ENCODE measurements at regions not wholly inside any gene's neighbourhood (a gene's known extent, or its start where the extent isn't known, plus 50 kb on each side); places are given as distances from the start of the nearest gene placed in this dataset.
"Not testable (repeated sequence)": the region's sequence is repeated elsewhere in the genome, so short reads cannot be mapped to it uniquely, and the experiment has no call there.

DNA sequence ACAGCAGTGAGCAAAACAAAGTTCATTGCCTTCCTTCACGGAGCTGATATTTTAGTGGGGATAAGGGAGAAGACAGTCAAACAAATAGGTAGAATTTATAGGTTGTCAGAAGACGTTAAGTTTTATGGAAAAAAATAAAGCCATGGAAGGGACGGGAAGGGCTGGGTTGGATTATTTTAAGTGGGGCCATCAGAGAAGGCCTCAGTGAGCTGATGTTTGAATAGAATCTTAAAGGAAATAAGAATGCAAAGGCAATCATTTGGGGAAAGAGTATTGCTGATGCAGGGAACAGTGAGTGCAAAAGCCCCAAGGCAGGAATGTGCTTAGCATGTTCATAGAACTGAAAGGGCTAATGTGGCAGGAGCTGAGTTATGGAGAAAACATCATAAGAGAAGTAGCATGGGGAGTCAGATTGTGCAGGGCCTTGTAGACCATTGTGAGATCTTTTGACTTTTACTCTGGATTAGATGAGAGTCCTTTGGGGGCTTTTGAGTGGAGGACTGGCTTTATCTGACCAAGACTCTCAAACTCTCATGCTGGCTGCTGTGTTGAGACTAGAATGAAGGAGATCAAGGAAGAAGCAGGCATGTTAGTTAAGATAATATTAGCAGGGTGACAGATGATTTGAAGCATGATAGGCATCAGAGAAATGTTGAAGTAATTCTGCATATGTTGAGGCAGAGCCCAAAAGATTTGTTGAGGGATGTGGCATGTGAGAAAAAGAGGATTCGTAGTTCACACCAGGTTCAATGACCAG, 104.5 kb upstream of the TPTE start:
- H3K4me3 ChIP-seq (ENCODE audit: insufficient read depth, low read depth, low read length); H4K20me1 ChIP-seq (ENCODE audit: insufficient read depth, low read length); H3K27me3 Mint-ChIP-seq (ENCODE audit: low read depth, unreplicated experiment); H3K9me3 Mint-ChIP-seq (ENCODE audit: unreplicated experiment); H3K4me1 ChIP-seq (ENCODE audit: insufficient read depth, low read length); H3K27ac ChIP-seq (ENCODE audit: low read depth, low read length); H3K36me3 Mint-ChIP-seq (ENCODE audit: low read depth, unreplicated experiment); H3K27me3 ChIP-seq (ENCODE audit: insufficient read depth, low read length); H3K4me2 ChIP-seq (ENCODE audit: low read length); H2AFZ ChIP-seq (ENCODE audit: low read depth, low read length); DNase-seq (ENCODE audit: low read depth); FAIRE-seq; H3K27ac Mint-ChIP-seq (ENCODE audit: unreplicated experiment); H3K79me2 ChIP-seq (ENCODE audit: insufficient read depth, low read length); H3K36me3 ChIP-seq (ENCODE audit: insufficient read depth, low read length); H3K4me1 Mint-ChIP-seq (ENCODE audit: low read depth, unreplicated experiment); H3K4me3 Mint-ChIP-seq (ENCODE audit: unreplicated experiment); H3K9ac ChIP-seq (ENCODE audit: low read length): not testable (repeated sequence)
- H3K9me3 ChIP-seq (ENCODE audit: insufficient read depth, low read depth, low read length): peaks cover 36% of the 10 kb centered on the region

GRCh38 chr21:10417551-10418002, 103.8 kb upstream of the TPTE start:
- H2AFZ ChIP-seq (ENCODE audit: low read depth, low read length); H3K9ac ChIP-seq (ENCODE audit: low read length); H3K36me3 Mint-ChIP-seq (ENCODE audit: low read depth, unreplicated experiment); H3K27ac Mint-ChIP-seq (ENCODE audit: unreplicated experiment); H3K9me3 Mint-ChIP-seq (ENCODE audit: unreplicated experiment); H4K20me1 ChIP-seq (ENCODE audit: insufficient read depth, low read length); H3K27me3 ChIP-seq (ENCODE audit: insufficient read depth, low read length); H3K4me3 ChIP-seq (ENCODE audit: insufficient read depth, low read depth, low read length); H3K4me1 ChIP-seq (ENCODE audit: insufficient read depth, low read length); H3K79me2 ChIP-seq (ENCODE audit: insufficient read depth, low read length); DNase-seq (ENCODE audit: low read depth); H3K27me3 Mint-ChIP-seq (ENCODE audit: low read depth, unreplicated experiment); H3K4me1 Mint-ChIP-seq (ENCODE audit: low read depth, unreplicated experiment); H3K27ac ChIP-seq (ENCODE audit: low read depth, low read length); H3K4me3 Mint-ChIP-seq (ENCODE audit: unreplicated experiment); FAIRE-seq; H3K36me3 ChIP-seq (ENCODE audit: insufficient read depth, low read length); H3K4me2 ChIP-seq (ENCODE audit: low read length): not testable (repeated sequence)
- peaks cover 36% of the 10 kb centered on the region for H3K9me3 ChIP-seq (ENCODE audit: insufficient read depth, low read depth, low read length)

DNA sequence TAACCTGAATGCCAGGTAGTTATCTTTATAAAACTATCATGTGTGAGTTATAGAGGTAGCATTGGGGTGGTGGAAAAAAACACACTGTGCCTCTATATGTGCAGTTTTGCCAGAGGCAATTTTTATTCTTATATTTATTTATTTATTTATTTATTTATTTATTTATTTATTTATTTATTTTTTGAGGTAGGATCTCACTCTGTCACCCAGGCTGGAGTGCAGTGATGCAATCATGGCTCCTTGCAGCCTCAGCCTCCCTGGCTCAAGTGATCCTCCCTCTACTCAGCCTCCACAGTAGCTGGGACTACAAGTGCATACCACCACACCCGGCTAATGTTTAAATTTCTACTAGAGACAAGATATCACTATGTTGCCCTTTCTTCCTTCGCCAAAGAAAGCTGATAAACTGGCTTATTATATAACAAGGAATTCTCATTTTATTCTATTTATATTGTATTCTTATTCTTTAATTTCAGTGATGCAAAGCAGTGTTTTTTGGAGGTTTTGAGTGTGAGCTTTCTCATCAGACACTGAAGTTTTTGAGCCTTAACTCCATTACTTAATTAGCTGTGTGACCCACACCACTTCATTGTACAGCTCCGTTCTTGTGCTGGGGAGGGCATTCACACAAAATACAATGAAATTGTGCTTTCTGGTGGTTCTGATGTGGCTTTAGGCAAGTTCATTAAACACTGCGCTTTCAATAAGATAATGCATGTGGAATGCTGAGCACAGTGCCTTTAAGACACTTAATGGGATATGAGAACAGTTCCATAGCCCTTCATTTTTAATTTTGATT, 102.9 kb upstream of the TPTE start:
- DNase-seq (ENCODE audit: low read depth); H3K27me3 Mint-ChIP-seq (ENCODE audit: low read depth, unreplicated experiment); H3K9ac ChIP-seq (ENCODE audit: low read length); H3K4me1 Mint-ChIP-seq (ENCODE audit: low read depth, unreplicated experiment); H3K27ac ChIP-seq (ENCODE audit: low read depth, low read length); H3K4me3 ChIP-seq (ENCODE audit: insufficient read depth, low read depth, low read length); H3K4me2 ChIP-seq (ENCODE audit: low read length); H3K4me1 ChIP-seq (ENCODE audit: insufficient read depth, low read length); H4K20me1 ChIP-seq (ENCODE audit: insufficient read depth, low read length); H3K79me2 ChIP-seq (ENCODE audit: insufficient read depth, low read length); H3K9me3 Mint-ChIP-seq (ENCODE audit: unreplicated experiment); H3K4me3 Mint-ChIP-seq (ENCODE audit: unreplicated experiment); H3K36me3 Mint-ChIP-seq (ENCODE audit: low read depth, unreplicated experiment); H2AFZ ChIP-seq (ENCODE audit: low read depth, low read length); H3K36me3 ChIP-seq (ENCODE audit: insufficient read depth, low read length); H3K27ac Mint-ChIP-seq (ENCODE audit: unreplicated experiment); FAIRE-seq; H3K27me3 ChIP-seq (ENCODE audit: insufficient read depth, low read length): not testable (repeated sequence)
- peaks cover 34% of the 10 kb centered on the region for H3K9me3 ChIP-seq (ENCODE audit: insufficient read depth, low read depth, low read length)

- not testable (repeated sequence) for H3K27me3 ChIP-seq (ENCODE audit: insufficient read depth, low read length); H3K4me3 ChIP-seq (ENCODE audit: insufficient read depth, low read depth, low read length); FAIRE-seq; H3K4me1 ChIP-seq (ENCODE audit: insufficient read depth, low read length); H3K9ac ChIP-seq (ENCODE audit: low read length); H3K9me3 Mint-ChIP-seq (ENCODE audit: unreplicated experiment); H3K79me2 ChIP-seq (ENCODE audit: insufficient read depth, low read length); H3K27ac ChIP-seq (ENCODE audit: low read depth, low read length); H3K36me3 ChIP-seq (ENCODE audit: insufficient read depth, low read length); H3K4me2 ChIP-seq (ENCODE audit: low read length); H3K27ac Mint-ChIP-seq (ENCODE audit: unreplicated experiment); H3K27me3 Mint-ChIP-seq (ENCODE audit: low read depth, unreplicated experiment); DNase-seq (ENCODE audit: low read depth); H4K20me1 ChIP-seq (ENCODE audit: insufficient read depth, low read length); H3K4me1 Mint-ChIP-seq (ENCODE audit: low read depth, unreplicated experiment); H2AFZ ChIP-seq (ENCODE audit: low read depth, low read length); H3K36me3 Mint-ChIP-seq (ENCODE audit: low read depth, unreplicated experiment); H3K4me3 Mint-ChIP-seq (ENCODE audit: unreplicated experiment)
- peaks cover 30% of the 10 kb centered on the region for H3K9me3 ChIP-seq (ENCODE audit: insufficient read depth, low read depth, low read length)
Measured at GRCh38 chr21:10421199-10421598, 100.2 kb upstream of the TPTE start.

DNA sequence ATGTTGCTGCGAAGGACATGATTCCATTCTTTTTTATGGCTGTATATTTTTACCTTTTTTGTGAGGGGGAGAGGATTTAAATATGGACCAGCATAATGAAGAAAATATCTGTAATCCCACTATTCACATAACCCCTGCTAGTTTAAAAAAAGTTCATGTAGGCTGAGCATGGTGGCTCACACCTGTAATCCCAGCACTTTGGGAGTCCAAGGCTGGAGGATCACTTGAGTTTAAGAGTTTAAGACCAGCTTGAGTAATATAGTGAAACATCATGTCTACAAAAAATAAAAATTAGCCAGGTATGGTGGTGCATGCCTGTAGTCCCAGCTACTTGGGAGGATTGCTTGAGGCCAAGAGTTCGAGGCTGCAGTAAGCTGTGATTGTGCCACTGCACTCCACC, 99.8 kb upstream of the TPTE start:
- not testable (repeated sequence) for H3K9me3 Mint-ChIP-seq (ENCODE audit: unreplicated experiment); FAIRE-seq
- peaks cover 30% of the 10 kb centered on the region for H3K9me3 ChIP-seq (ENCODE audit: insufficient read depth, low read depth, low read length)

More for the DNA sequence above, 99.8 kb upstream of the TPTE start:
- H3K4me3 ChIP-seq (ENCODE audit: insufficient read depth, low read depth, low read length); H3K27ac ChIP-seq (ENCODE audit: low read depth, low read length); H3K4me2 ChIP-seq (ENCODE audit: low read length); H3K4me3 Mint-ChIP-seq (ENCODE audit: unreplicated experiment); H3K27ac Mint-ChIP-seq (ENCODE audit: unreplicated experiment); H3K9ac ChIP-seq (ENCODE audit: low read length); H4K20me1 ChIP-seq (ENCODE audit: insufficient read depth, low read length); H3K36me3 ChIP-seq (ENCODE audit: insufficient read depth, low read length); H3K4me1 ChIP-seq (ENCODE audit: insufficient read depth, low read length); H3K79me2 ChIP-seq (ENCODE audit: insufficient read depth, low read length); DNase-seq (ENCODE audit: low read depth); H3K4me1 Mint-ChIP-seq (ENCODE audit: low read depth, unreplicated experiment); H3K27me3 ChIP-seq (ENCODE audit: insufficient read depth, low read length); H2AFZ ChIP-seq (ENCODE audit: low read depth, low read length); H3K36me3 Mint-ChIP-seq (ENCODE audit: low read depth, unreplicated experiment); H3K27me3 Mint-ChIP-seq (ENCODE audit: low read depth, unreplicated experiment): not testable (repeated sequence)

Data from astrocyte (in vitro differentiated cells and primary cell).